Stimulated activated CD4-positive, alpha-beta T cell treated with anti-CD3 and anti-CD28 coated beads, TNF-alpha, amount 100 ng/mL, for 48 hours (primary cell): ENCODE measurements at regions not wholly inside any gene's neighbourhood (a gene's known extent, or its start where the extent isn't known, plus 50 kb on each side); places are given as distances from the start of the nearest gene placed in this dataset.

ENCODE experiments used
- DNase-seq, 3 donors: peaks; one replicate each; pipeline ENCODE4 v3.0.0-alpha.2; 2020; ENCODE audit warnings: low read depth in 3 of 3

GRCh38 chr5:123814801-123815470, 303.0 kb downstream of the CSNK1G3 start:
- no peak for DNase-seq

DNA sequence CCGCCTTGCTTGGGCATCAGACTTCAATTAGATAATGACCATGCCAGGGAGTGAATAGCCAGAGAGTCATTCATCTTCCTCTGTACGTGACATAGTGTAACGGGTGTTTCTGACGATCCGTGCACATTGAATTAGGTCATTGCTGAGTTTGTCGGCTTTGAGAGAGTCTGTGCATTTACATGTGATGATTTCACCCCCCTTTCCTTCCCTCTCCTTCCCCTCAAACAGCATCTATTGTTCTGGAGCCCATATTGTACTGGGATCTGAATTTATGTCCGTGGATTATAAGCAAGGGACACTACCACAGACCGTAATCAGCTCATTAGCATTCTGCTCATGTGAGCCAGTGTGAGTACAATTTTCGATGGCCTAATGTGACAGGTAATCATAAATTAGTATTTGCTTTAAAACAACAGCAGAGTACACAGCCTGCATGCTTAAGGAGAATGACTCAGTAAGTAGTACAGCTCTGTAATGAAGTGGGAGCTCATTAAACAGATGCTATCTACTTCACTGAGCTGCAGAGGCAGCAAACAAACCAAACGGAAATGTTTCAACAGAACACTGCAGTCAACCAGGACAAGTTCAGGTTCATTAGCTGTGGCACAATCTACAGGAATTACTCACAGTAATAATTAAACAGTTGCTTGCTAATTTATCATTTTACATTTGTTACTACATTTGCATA, 302.1 kb downstream of the CSNK1G3 start:
- no peak for DNase-seq

DNA sequence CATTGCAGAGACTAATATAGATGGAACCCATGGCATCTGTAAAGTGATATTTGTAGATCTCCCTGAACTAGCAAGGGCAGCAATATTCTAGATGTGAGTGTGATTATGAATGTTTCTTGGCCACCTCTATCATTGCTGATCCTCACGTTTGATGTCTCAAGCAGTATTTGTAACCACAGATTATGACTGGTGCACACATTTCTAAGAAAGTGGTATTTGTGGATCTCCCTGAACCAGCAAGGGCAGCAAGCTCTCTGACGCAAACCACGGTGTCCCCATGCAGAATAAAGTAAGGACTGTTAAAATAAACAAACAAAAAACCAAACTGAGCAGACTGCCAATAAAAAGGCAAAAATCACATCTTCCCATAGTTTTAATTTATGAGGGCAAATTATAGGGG, 301.3 kb downstream of the CSNK1G3 start:
- DNase-seq = no peak

DNA sequence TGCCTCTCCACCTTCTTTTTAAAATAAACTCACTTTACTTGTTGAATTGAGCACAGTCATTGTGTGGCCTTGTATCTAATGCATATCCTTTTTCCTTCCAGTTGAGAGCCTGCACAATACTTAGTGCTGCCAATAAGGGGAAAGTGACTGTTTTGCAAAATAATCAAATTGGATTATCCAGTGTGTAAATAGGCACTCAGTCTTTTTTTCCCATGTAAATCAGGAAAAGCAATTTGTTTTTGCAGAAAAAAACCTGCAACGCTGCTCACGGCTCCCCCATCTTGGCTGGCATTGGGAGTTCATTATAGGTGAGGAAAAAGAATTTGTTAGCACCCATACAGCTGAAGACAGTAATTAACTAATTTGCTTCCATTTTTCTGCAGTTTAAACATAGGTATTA, 299.9 kb downstream of the CSNK1G3 start:
- DNase-seq = no peak

DNA sequence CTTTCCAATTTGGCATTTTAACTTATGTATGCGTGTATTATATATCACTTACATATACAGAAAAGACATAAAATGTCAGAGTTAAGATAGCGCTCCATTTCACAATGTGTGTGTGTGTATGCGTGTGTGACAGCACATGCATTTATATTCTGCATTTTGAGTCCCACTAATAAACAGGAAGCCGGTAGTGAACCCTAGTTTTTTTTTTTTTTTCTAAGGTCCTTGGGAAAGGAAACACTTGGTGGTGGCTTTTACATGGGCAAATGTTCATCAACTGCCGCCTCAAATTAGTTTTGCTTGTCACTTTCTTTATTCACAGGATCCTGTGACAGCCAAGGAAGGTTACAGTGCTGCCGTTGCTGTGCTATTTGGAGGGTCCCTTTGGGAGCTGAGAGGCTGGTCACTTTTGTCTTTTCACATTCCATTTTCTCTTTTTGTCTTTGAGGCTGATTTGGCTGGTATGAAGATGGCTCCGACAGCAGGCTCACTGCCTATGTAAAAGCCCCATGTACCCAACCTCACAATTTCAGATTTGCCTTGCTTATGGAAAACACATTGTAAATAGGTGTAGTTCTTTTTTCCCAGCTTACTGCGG, 298.9 kb downstream of the CSNK1G3 start:
- no peak for DNase-seq

- no peak for DNase-seq
Observed at GRCh38 chr5:123810253-123810652, 298.3 kb downstream of the CSNK1G3 start.

DNA sequence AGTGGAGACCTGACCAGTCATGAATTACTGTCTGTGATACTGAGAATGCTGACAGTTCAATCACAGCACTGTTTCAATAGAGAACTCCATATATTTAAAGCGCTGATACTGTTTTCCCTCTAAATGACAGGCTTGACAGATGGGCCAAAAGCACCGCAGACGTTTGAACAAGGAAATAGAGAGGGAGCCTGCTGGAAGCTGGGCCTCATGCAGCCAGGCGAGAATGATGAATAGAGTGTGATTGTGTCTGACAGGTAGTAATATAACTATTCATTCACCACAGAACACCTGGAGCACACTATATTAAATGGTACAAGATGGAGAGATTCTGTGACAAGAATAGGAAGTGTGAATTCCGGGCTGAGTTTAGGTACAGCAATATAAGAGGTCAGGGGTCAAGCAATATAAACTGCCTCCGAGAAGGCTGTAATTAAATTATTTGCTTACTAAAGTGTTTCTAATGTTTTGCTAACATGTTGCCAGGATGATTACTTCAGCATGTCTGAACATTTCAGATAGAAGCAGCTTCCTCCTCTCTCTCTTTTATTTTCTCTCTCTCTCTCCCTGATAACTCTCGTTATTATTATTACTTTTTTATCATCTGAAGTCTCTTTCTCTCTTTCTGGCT, 297.7 kb downstream of the CSNK1G3 start:
- DNase-seq = no peak

- DNase-seq = no peak
Observed at GRCh38 chr5:123808461-123809380, 296.7 kb downstream of the CSNK1G3 start.

- DNase-seq = no peak
Observed at GRCh38 chr5:123807177-123807945, 295.4 kb downstream of the CSNK1G3 start.

GRCh38 chr5:123806644-123807043, 294.7 kb downstream of the CSNK1G3 start:
- no peak for DNase-seq

GRCh38 chr5:123805300-123805699, 293.3 kb downstream of the CSNK1G3 start:
- no peak for DNase-seq

GRCh38 chr5:123803359-123803758, 291.4 kb downstream of the CSNK1G3 start:
- no peak for DNase-seq

GRCh38 chr5:123802298-123802951, 290.4 kb downstream of the CSNK1G3 start:
- DNase-seq = no peak

GRCh38 chr5:123800640-123801039, 288.7 kb downstream of the CSNK1G3 start:
- no peak for DNase-seq

- no peak for DNase-seq
Observed at GRCh38 chr5:123795688-123796087, 283.7 kb downstream of the CSNK1G3 start.

DNA sequence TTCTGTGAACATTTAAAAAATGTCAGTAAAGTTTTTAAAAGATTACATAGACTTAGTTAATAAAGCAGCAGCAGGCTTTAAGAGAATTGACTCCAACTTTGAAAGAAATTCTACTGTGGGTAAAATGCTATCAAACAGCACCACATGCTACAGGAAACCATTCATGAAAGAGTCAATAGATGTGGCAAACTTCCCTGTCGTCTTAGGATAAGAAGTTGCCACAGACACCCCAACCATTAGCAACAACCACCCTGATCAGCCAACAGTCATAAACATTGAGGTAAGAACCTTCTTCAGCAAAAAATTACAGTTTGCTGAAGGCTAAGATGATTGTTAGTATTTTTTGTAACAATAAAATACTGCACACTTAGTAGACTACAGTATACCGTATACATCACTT, 278.2 kb downstream of the CSNK1G3 start:
- no peak for DNase-seq

GRCh38 chr5:123787635-123788034, 275.7 kb downstream of the CSNK1G3 start:
- DNase-seq = no peak

GRCh38 chr5:123787136-123787535, 275.2 kb downstream of the CSNK1G3 start:
- DNase-seq = no peak

DNA sequence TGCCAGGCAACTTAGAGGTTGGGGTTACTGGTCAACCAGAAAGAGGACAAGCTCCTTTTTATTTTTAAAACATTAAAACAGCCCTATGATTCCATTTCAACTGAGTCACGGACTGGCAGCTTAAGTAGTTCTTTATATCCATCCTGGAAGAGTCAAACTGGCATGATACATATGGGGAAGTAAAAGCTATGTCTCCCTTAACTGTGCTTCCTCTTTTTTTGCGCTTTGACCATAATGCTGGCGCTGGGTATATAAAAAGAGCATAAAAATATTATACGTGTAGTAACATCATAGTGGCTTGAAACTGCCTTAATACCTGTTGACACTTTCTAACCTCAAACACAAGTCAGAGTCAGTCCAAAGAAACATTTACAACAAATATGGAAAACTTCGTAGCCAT, 274.4 kb downstream of the CSNK1G3 start:
- DNase-seq = no peak
